ENCODE measurements at regions not wholly inside any gene's neighbourhood (a gene's known extent, or its start where the extent isn't known, plus 50 kb on each side); places are given as distances from the start of the nearest gene placed in this dataset.
"Not testable (repeated sequence)": the region's sequence is repeated elsewhere in the genome, so short reads cannot be mapped to it uniquely, and the experiment has no call there.

DNA sequence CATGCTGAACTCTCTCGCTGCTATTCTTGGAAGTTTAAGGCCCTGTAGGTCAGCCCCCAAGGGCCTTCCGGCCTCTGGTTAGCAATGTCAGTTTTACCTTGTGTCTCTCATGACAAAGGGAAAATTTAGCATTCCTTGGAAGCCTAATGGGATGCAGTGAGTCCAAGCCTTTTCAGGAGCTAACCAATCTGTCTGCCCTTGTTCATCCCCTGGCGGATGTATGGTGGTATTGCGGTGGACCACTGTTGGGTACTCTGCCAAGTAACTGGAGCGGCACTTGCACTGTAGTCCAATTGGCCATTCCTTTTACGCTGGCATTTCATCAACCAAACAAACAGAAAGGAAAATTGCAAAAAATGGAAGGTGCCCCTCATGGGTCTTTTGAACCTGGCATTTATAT is 318.4 kb upstream of the NMUR2 start:
- H3K9me3 Mint-ChIP-seq = peaks cover 18% of the 10 kb centered on the region
- no peak overlapping the region for H3K27ac Mint-ChIP-seq
- no peaks in the 10 kb centered on the region for H3K36me3 Mint-ChIP-seq (ENCODE audit: low read depth)

DNA sequence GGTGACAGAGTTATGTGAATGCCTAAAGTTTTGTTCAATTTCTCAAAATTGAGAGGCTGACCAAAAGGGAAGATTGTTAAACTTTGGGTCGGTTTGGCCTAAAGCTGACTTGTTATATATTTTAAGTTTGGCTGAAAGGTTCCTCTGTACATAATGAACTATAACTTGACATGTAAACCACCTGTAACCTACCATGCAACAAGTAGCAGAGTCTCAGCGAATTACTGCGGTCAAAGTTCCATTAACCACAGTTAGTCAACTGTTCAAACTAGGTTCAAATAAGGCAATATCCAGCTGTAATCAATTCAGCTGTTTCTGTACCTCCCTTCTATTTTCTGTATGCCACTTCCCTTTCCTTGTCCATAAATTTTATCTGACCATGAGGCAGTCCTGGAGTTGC is 325.1 kb upstream of the NMUR2 start:
- no peak for DNase-seq (ENCODE audit: low spot score)
- H3K4me3 Mint-ChIP-seq = no peak overlapping the region
- H3K4me1 Mint-ChIP-seq (ENCODE audit: low read depth) = no peaks in the 10 kb centered on the region
- no peak overlapping the region for H3K27ac Mint-ChIP-seq
- peaks cover 8% of the 10 kb centered on the region for H3K9me3 Mint-ChIP-seq
- no peaks in the 10 kb centered on the region for H3K27me3 Mint-ChIP-seq (ENCODE audit: low read depth)
- H3K36me3 Mint-ChIP-seq (ENCODE audit: low read depth) = no peaks in the 10 kb centered on the region

More for the DNA sequence above, 318.4 kb upstream of the NMUR2 start:
- H3K4me3 Mint-ChIP-seq = no peak overlapping the region
- DNase-seq (ENCODE audit: low spot score) = no peak
- no peaks in the 10 kb centered on the region for H3K4me1 Mint-ChIP-seq (ENCODE audit: low read depth)
- H3K27me3 Mint-ChIP-seq (ENCODE audit: low read depth) = no peaks in the 10 kb centered on the region

DNA sequence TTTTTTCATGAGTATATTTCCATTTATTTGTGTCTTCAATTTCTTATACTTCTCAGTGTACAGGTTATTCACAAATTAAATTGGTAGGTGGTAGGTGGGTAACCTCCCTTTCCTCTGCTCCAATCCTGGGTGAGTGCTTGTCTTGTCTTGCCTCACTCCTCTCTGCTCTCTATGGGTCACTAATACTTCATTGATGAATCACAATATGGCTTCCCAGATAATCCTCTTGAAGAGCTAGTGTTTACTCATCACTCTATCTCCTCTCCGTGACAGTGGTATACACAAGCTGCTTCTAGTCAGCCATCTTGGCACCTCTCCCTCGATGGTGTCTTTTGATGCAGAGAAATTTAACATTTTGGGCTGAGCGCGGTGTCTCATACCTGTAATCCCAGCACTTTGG is 331.8 kb upstream of the NMUR2 start:
- H3K9me3 Mint-ChIP-seq = peaks cover 14% of the 10 kb centered on the region
- DNase-seq (ENCODE audit: low spot score) = no peak
- H3K4me1 Mint-ChIP-seq (ENCODE audit: low read depth) = no peaks in the 10 kb centered on the region
- no peak overlapping the region for H3K27ac Mint-ChIP-seq
- no peaks in the 10 kb centered on the region for H3K27me3 Mint-ChIP-seq (ENCODE audit: low read depth)
- H3K36me3 Mint-ChIP-seq (ENCODE audit: low read depth) = no peaks in the 10 kb centered on the region
- H3K4me3 Mint-ChIP-seq = no peak overlapping the region

DNA sequence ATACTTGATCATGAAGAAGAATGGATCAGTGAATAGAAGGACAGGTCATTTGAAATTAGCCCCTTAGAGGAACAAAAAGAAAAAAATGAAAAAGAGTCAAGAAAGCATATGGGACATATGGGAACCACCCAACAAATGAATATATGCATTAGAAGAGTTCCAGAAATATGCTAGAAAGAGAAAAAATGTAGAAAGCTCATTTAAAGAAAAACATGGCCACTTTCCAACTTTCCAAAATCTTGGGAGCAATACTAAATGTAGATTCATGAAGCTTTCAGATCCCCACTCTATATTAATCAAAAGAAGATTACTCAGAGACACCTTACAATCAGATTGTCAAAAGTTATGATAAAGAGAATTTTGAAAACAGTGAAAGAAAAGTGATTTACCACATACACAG is 334.8 kb upstream of the NMUR2 start:
- Mint-ChIP-seq H3K27me3 (ENCODE audit: low read depth) (no peaks in the 10 kb centered on the region), H3K36me3 (ENCODE audit: low read depth) (no peaks in the 10 kb centered on the region), H3K27ac (no peak overlapping the region), H3K4me3 (no peak overlapping the region), H3K4me1 (ENCODE audit: low read depth) (no peaks in the 10 kb centered on the region), H3K9me3 (peaks cover 15% of the 10 kb centered on the region)
- DNase-seq (ENCODE audit: low spot score) = no peak

DNA sequence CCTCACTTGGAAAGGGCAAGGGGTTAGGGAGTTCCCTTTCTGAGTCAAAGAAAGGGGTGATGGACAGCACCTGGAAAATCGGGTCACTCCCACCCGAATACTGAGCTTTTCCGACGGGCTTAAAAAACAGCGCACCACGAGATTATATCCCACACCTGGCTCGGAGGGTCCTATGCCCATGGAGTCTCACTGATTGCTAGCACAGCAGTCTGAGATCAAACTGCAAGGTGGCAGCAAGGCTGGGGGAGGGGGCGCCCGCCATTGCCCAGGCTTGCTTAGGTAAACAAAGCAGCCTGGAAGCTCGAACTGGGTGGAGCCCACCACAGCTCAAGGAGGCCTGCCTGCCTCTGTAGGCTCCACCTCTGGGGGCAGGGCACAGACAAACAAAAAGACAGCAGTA is 336.0 kb upstream of the NMUR2 start:
- not testable (repeated sequence) for DNase-seq (ENCODE audit: low spot score); H3K4me1 Mint-ChIP-seq (ENCODE audit: low read depth); H3K27ac Mint-ChIP-seq; H3K4me3 Mint-ChIP-seq; H3K36me3 Mint-ChIP-seq (ENCODE audit: low read depth); H3K27me3 Mint-ChIP-seq (ENCODE audit: low read depth)
- peaks cover 15% of the 10 kb centered on the region for H3K9me3 Mint-ChIP-seq

DNA sequence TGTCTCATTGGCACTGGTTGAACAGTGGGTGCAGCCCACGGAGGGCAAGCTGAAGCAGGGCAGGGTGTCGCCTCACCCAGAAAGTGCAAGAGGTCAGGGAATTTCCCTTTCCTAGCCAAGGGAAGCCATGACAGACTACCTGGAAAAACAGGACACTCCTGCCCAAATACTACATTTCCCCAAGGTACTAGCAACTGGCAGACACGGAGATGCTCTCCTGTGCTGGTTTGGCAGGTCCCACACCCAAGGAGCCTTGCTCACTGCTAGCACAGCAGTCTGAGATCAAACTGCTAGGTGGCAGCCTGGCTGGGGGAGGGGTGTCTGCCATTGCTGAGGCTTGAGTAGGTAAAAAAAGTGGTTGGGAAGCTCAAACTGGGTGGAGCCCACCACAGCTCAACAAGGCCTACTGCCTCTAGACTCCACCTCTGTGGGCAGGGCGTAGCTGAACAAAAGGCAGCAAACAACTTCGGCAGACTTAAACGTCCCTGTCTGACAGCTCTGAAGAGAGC is 382.7 kb upstream of the NMUR2 start:
- H3K4me3 Mint-ChIP-seq; H3K27me3 Mint-ChIP-seq (ENCODE audit: low read depth); H3K4me1 Mint-ChIP-seq (ENCODE audit: low read depth); DNase-seq (ENCODE audit: low spot score); H3K27ac Mint-ChIP-seq; H3K36me3 Mint-ChIP-seq (ENCODE audit: low read depth): not testable (repeated sequence)
- H3K9me3 Mint-ChIP-seq = peaks cover 20% of the 10 kb centered on the region

DNA sequence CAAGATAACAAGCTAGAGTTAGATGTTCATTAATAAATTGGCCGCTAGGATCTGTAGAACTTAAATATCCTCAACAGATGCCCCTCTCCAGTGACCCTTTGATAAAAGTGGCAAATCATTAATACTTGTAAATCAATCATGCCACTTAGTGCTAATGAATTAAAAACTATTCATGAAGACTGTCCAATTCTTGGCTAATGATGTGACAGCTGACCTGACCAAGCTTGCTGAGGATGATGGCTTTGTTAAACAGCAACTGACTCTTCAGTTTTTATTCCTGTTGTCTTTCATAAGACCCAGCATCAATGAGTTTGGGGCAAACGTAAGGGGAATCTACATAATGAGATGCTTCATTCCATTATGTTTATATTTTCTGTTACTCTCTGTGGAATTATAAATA is 396.8 kb upstream of the NMUR2 start:
- Mint-ChIP-seq H3K27me3 (ENCODE audit: low read depth) (no peaks in the 10 kb centered on the region), H3K9me3 (peaks cover 14% of the 10 kb centered on the region), H3K36me3 (ENCODE audit: low read depth) (no peaks in the 10 kb centered on the region), H3K4me1 (ENCODE audit: low read depth) (no peaks in the 10 kb centered on the region), H3K4me3 (no peak overlapping the region), H3K27ac (no peak overlapping the region)
- DNase-seq (ENCODE audit: low spot score) = no peak

DNA sequence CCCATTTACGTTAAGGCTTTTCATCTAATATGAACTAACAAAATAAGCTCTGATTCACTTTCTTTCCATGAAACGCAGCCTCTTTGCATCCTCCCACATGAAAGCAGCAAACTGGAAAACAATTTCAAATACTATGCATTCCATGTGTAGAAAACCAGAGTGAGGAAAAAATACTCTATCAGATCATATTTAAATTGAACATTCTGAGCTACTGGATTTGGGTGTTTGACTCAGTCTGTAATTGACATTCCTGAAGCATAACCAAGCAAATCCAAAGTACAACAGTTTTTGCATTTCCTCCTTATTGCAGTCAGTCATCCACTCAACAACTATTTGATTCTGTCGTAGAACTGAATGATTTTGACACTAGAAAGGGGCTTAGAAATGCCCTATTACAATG is 399.1 kb upstream of the NMUR2 start:
- Mint-ChIP-seq H3K27ac (no peak overlapping the region), H3K36me3 (ENCODE audit: low read depth) (no peaks in the 10 kb centered on the region), H3K27me3 (ENCODE audit: low read depth) (no peaks in the 10 kb centered on the region), H3K9me3 (peaks cover 4% of the 10 kb centered on the region), H3K4me1 (ENCODE audit: low read depth) (no peaks in the 10 kb centered on the region), H3K4me3 (no peak overlapping the region)
- DNase-seq (ENCODE audit: low spot score) = no peak

DNA sequence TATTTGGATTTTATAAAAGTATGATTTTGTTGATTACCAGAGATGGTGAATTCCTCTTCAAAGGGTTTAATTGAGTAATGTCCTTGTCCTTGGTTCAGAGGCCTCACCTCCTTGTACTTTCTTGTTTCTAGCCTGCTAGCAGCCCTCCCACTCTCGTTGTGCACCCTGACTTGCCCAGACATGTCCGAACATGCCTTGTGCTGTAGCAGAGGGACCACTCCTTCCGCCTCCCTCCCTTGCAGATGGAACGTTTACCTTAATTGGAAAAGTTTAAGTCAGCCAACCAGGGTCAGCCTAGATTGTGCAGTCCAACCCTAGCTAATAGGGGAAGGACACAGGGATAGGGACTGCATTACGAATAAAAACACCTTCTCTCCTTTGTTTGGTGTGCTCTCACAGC is 406.9 kb upstream of the NMUR2 start:
- peaks cover 14% of the 10 kb centered on the region for H3K9me3 Mint-ChIP-seq
- H3K4me3 Mint-ChIP-seq = no peak overlapping the region
- no peak overlapping the region for H3K27ac Mint-ChIP-seq
- H3K27me3 Mint-ChIP-seq (ENCODE audit: low read depth) = no peaks in the 10 kb centered on the region
- H3K4me1 Mint-ChIP-seq (ENCODE audit: low read depth) = no peaks in the 10 kb centered on the region
- no peak for DNase-seq (ENCODE audit: low spot score)
- H3K36me3 Mint-ChIP-seq (ENCODE audit: low read depth) = no peaks in the 10 kb centered on the region

DNA sequence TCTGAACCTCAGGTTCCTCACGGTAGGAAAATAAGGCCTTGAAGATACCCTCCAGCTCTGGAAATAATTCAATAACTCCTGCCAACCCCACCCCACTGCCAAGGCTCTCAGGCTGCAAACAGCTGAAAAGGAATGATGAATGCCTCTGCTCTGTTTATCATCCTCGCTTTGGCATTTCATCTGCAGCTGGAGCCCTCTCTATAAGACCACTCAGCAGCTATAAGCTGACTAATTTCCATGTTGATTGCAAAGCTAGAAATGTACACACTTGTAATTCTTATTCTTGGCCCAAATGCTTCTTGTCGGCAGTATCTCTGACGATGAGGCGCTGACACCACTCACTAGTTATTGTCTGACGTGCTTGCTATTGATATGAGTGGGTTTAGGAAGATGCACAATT is 408.4 kb upstream of the NMUR2 start:
- H3K4me1 Mint-ChIP-seq (ENCODE audit: low read depth) = no peaks in the 10 kb centered on the region
- H3K27me3 Mint-ChIP-seq (ENCODE audit: low read depth) = no peaks in the 10 kb centered on the region
- no peak for DNase-seq (ENCODE audit: low spot score)
- no peaks in the 10 kb centered on the region for H3K36me3 Mint-ChIP-seq (ENCODE audit: low read depth)
- H3K4me3 Mint-ChIP-seq = no peak overlapping the region
- no peak overlapping the region for H3K27ac Mint-ChIP-seq
- peaks cover 14% of the 10 kb centered on the region for H3K9me3 Mint-ChIP-seq

DNA sequence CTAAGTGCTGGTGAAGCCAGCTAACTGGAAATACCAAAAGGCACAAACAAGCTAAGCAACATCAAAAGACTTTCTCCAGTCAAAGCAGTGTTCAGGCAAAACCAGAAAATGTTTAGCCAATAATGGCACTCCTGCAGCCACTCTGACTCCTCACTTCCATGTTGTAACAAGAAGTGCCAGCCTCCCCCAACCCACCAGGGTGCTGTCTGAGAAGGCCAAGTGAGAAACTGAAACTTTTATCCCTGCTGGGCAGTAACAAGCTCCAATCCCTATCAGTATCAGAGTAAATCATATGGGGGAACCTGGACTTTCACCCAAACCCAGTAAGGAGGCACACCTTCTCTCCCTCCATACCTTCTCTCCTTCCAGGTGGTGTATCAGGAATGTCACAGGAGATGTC is 414.8 kb upstream of the NMUR2 start:
- Mint-ChIP-seq H3K27me3 (ENCODE audit: low read depth) (no peaks in the 10 kb centered on the region), H3K4me1 (ENCODE audit: low read depth) (no peaks in the 10 kb centered on the region), H3K27ac (no peak overlapping the region), H3K4me3 (no peak overlapping the region), H3K9me3 (peaks cover 4% of the 10 kb centered on the region), H3K36me3 (ENCODE audit: low read depth) (no peaks in the 10 kb centered on the region)
- DNase-seq (ENCODE audit: low spot score) = no peak

DNA sequence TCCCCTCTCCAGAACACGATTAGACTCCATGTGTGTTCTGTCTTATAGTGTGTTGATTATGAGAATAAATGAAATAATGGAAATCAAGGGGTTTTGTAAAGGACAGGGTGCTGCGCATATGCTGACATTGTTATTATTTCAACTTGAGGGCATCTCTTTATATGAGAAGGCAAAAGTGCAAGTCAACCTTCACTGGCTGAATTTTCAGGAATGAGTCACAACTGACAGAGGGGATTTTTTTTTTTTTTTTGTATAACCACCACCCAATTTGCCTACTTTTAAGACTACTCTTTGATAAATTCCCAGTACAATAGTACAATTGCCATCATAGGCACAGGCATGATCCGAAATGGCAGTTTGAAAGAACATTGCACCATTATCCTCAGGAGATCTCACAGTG is 419.2 kb upstream of the NMUR2 start:
- H3K9me3 Mint-ChIP-seq = peaks cover 16% of the 10 kb centered on the region
- no peaks in the 10 kb centered on the region for H3K36me3 Mint-ChIP-seq (ENCODE audit: low read depth)
- no peak for DNase-seq (ENCODE audit: low spot score)
- H3K4me1 Mint-ChIP-seq (ENCODE audit: low read depth) = no peaks in the 10 kb centered on the region
- no peak overlapping the region for H3K4me3 Mint-ChIP-seq
- H3K27ac Mint-ChIP-seq = no peak overlapping the region
- no peaks in the 10 kb centered on the region for H3K27me3 Mint-ChIP-seq (ENCODE audit: low read depth)

DNA sequence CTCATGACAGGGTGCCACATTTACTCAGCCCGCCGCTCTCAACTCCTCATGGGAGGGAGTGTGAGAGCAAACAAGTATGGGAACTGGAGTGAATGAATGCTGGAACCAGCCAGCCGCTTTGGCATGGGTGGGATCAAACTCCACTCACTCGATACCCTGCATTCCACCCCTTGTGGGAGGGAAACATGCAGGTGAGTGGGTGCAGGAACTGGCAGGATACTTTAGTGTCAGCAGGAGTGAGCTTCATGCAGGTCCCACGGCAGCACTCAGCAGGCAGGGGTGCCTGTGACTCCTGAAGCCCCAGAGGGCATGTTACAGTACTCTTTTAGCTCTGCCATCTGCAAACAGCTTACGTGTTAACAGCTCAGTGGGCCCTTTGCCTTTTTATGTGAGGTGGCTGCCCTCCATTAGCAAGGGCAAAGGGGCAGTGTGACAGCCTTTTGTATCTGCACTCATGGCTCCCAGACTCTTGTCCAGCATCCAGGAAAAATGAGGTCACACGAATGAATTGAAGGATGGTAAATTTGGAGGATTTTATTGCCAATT is 433.2 kb upstream of the NMUR2 start:
- DNase-seq (ENCODE audit: low spot score) = no peak
- Mint-ChIP-seq H3K4me1 (ENCODE audit: low read depth) (no peaks in the 10 kb centered on the region), H3K9me3 (peaks cover 7% of the 10 kb centered on the region), H3K4me3 (no peak overlapping the region), H3K27me3 (ENCODE audit: low read depth) (no peaks in the 10 kb centered on the region), H3K27ac (no peak overlapping the region), H3K36me3 (ENCODE audit: low read depth) (no peaks in the 10 kb centered on the region)

DNA sequence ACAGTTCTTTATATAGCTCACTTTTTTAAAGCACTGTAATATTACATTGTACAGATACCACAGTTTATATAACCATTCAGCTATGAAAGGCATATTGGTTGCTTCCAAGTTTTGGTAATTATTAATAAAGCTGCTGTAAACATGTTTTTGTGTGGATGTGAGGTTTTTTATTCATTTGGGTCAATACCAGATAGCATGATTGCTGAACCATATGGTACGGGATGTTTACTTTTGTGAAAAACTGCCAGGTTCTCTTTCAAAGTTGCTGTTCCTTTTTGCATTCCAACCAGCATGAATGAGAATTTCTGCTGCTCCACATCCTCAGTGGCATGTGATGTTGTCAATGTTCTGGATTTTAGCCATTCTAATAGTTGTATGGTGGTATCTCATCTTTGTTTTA is 439.6 kb upstream of the NMUR2 start:
- DNase-seq (ENCODE audit: low spot score) = no peak
- Mint-ChIP-seq H3K4me3 (no peak overlapping the region), H3K27me3 (ENCODE audit: low read depth) (no peaks in the 10 kb centered on the region), H3K36me3 (ENCODE audit: low read depth) (no peaks in the 10 kb centered on the region), H3K9me3 (no peaks in the 10 kb centered on the region), H3K27ac (no peak overlapping the region), H3K4me1 (ENCODE audit: low read depth) (no peaks in the 10 kb centered on the region)

DNA sequence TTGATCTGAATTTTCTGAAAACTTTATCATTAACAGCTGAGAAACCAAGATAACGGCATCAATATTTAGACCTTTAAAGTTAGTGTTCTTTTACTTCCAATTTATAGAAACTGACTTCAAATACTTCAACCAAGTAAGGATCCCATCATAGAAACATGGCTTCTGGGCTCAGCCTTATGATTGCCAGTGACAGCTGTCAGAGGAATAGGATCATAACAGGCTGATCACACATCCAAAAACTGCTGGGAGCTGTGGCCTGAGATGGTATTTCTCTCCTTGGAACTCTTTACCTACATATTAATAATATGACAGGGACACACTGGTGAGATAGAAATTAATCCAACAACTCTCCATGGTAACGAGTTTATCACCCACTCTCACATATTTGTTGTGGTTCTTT is 448.3 kb upstream of the NMUR2 start:
- Mint-ChIP-seq H3K27me3 (ENCODE audit: low read depth) (no peaks in the 10 kb centered on the region), H3K4me3 (no peak overlapping the region), H3K27ac (no peak overlapping the region), H3K4me1 (ENCODE audit: low read depth) (no peaks in the 10 kb centered on the region), H3K9me3 (no peaks in the 10 kb centered on the region), H3K36me3 (ENCODE audit: low read depth) (no peaks in the 10 kb centered on the region)
- no peak for DNase-seq (ENCODE audit: low spot score)
